H1 (cell line): ENCODE measurements at regions not wholly inside any gene's neighbourhood (a gene's known extent, or its start where the extent isn't known, plus 50 kb on each side); places are given as distances from the start of the nearest gene placed in this dataset.

Experiments used
- CTCF ChIA-PET: fragments of 300-600 bp; sonication (Branson Sonifier 250); formaldehyde crosslinking; loops from one replicate; lab custom pipeline; 2021; ENCODE audit not compliant: partially characterized antibody; lab: Charles Lee
- POLR2A ChIA-PET: fragments of 300-600 bp; sonication (Branson Sonifier 250); formaldehyde crosslinking; loops from one replicate; lab custom pipeline; 2021; ENCODE audit warnings: inconsistent platforms; ENCODE audit not compliant: partially characterized antibody; lab: Charles Lee
- DNase-seq, 2 experiments: peaks; one replicate each; pipeline versions ENCODE4 v3.0.0 to v3.0.0-alpha.2; 2010 to 2022; ENCODE audit warnings: low spot score in 2 of 2, low read depth in 1 of 2, mixed read lengths in 1 of 2
- FAIRE-seq: peaks from 2 replicates; lab custom pipeline; 2011; peaks lifted over from hg19 to GRCh38; lab: Jason Lieb, UNC
- H2AFZ ChIP-seq: 2 replicates; pipeline ENCODE4 v1.8.1; 2012; ENCODE audit warnings: low read length, inconsistent platforms
- H2AK5ac ChIP-seq: 2 replicates; pipeline ENCODE4 v1.6.1; 2013; ENCODE audit warnings: low read depth, low read length
- H2BK120ac ChIP-seq: replicated peaks from 2 replicates; pipeline ENCODE3; 2013; ENCODE audit warnings: low read depth, low read length, inconsistent platforms
- H2BK12ac ChIP-seq: 2 replicates; pipeline ENCODE4 v1.6.1; 2013; ENCODE audit warnings: low read depth, low read length
- H2BK15ac ChIP-seq: 2 replicates; pipeline ENCODE4 v1.6.1; 2013; ENCODE audit warnings: low read length
- H2BK20ac ChIP-seq: 2 replicates; pipeline ENCODE4 v1.6.1; 2013; ENCODE audit warnings: low read length
- H2BK5ac ChIP-seq: 2 replicates; pipeline ENCODE4 v1.6.1; 2013; ENCODE audit warnings: low read depth, low read length
- H3K14ac ChIP-seq: 2 replicates; pipeline ENCODE4 v1.6.1; 2013; ENCODE audit warnings: inconsistent platforms; ENCODE audit not compliant: insufficient read length
- H3K18ac ChIP-seq: 2 replicates; pipeline ENCODE4 v1.6.1; 2013; ENCODE audit warnings: low read length; ENCODE audit errors: extremely low read depth
- H3K23ac ChIP-seq: 2 replicates; pipeline ENCODE4 v1.6.1; 2013; ENCODE audit warnings: inconsistent platforms; ENCODE audit not compliant: insufficient read length
- H3K23me2 ChIP-seq: 2 replicates; pipeline ENCODE4 v1.6.1; 2013; ENCODE audit warnings: low read depth, low read length
- H3K27ac ChIP-seq: 2 replicates; pipeline ENCODE4 v1.6.1; 2011; ENCODE audit warnings: low read depth, low read length, inconsistent platforms
- H3K27me3 ChIP-seq, 4 experiments: replicated peaks in 1 of 4; 1 replicate in 1 of 4; 2 replicates in 3 of 4; pipeline versions ENCODE4 v1.6.1 to v1.8.1; 2011 to 2013; ENCODE audit warnings: low read length in 3 of 4, mild to moderate bottlenecking in 3 of 4, inconsistent platforms in 2 of 4, mixed read lengths in 2 of 4, moderate library complexity in 1 of 4; ENCODE audit not compliant: control insufficient read depth in 3 of 4, insufficient read depth in 3 of 4; ENCODE audit errors: extremely low read depth in 1 of 4
- H3K36me3 ChIP-seq, 4 experiments: 2 replicates each; pipeline versions ENCODE4 v1.6.1 to v1.8.1; 2011 to 2013; ENCODE audit warnings: mild to moderate bottlenecking in 4 of 4, low read length in 3 of 4, moderate library complexity in 2 of 4, control low read depth in 1 of 4, inconsistent platforms in 1 of 4; ENCODE audit not compliant: insufficient read depth in 4 of 4, control insufficient read depth in 2 of 4
- H3K4ac ChIP-seq: replicated peaks from 2 replicates; pipeline ENCODE3; 2013; ENCODE audit warnings: low read length, low read depth, mixed read lengths, inconsistent platforms; ENCODE audit not compliant: insufficient read length
- H3K4me1 ChIP-seq, 4 experiments: replicated peaks in 1 of 4; 1 replicate in 1 of 4; 2 replicates in 3 of 4; pipeline versions ENCODE4 v1.6.1 to v1.8.1; 2011 to 2013; ENCODE audit warnings: low read length in 3 of 4, inconsistent platforms in 2 of 4, mixed read lengths in 1 of 4; ENCODE audit not compliant: insufficient read depth in 4 of 4, control insufficient read depth in 3 of 4
- H3K4me2 ChIP-seq, 2 experiments: 2 replicates each; pipeline versions ENCODE4 v1.6.1 to v1.8.1; 2011 to 2013; ENCODE audit warnings: low read depth in 2 of 2, low read length in 2 of 2, control low read depth in 1 of 2, inconsistent platforms in 1 of 2, mild to moderate bottlenecking in 1 of 2; ENCODE audit not compliant: insufficient read depth in 1 of 2
- H3K4me3 ChIP-seq, 4 experiments: fragments of 200-600, 300-600 bp in 1 of 4; sonication (generic), shearing (Covaris generic), sonication (Bioruptor Twin) in 1 of 4; 2 replicates each; pipeline versions ENCODE4 v1.5.1 to v1.8.1; 2011 to 2016; ENCODE audit warnings: low read length in 4 of 4, low read depth in 3 of 4, control low read depth in 2 of 4, inconsistent platforms in 2 of 4, mild to moderate bottlenecking in 2 of 4, mixed read lengths in 1 of 4, moderate library complexity in 1 of 4; ENCODE audit not compliant: insufficient read depth in 2 of 4; ENCODE audit errors: extremely low read depth in 1 of 4
- H3K56ac ChIP-seq: replicated peaks from 2 replicates; pipeline ENCODE3; 2013; ENCODE audit warnings: low read depth, mild to moderate bottlenecking, mixed read lengths, low read length, inconsistent platforms; ENCODE audit not compliant: insufficient read length
- H3K79me1 ChIP-seq: 2 replicates; pipeline ENCODE4 v1.6.1; 2013; ENCODE audit warnings: low read depth, low read length, control low read depth
- H3K79me2 ChIP-seq, 2 experiments: 2 replicates each; pipeline versions ENCODE4 v1.6.1 to v1.8.1; 2012 to 2013; ENCODE audit warnings: low read length in 2 of 2, mild to moderate bottlenecking in 2 of 2, inconsistent platforms in 1 of 2; ENCODE audit not compliant: insufficient read depth in 2 of 2, control insufficient read depth in 1 of 2
- H3K9ac ChIP-seq, 4 experiments: replicated peaks in 1 of 4; 1 replicate in 1 of 4; 2 replicates in 3 of 4; pipeline versions ENCODE4 v1.6.1 to v1.8.1; 2011 to 2013; ENCODE audit warnings: low read depth in 3 of 4, low read length in 3 of 4, control low read depth in 2 of 4, mild to moderate bottlenecking in 2 of 4, moderate library complexity in 2 of 4, inconsistent platforms in 1 of 4; ENCODE audit errors: extremely low read depth in 1 of 4
- H3K9me3 ChIP-seq, 2 experiments: 2 replicates each; pipeline versions ENCODE4 v1.6.1 to v1.8.1; 2012 to 2013; ENCODE audit warnings: mild to moderate bottlenecking in 2 of 2, moderate library complexity in 2 of 2, control low read depth in 1 of 2, inconsistent platforms in 1 of 2, low read depth in 1 of 2, low read length in 1 of 2, mixed read lengths in 1 of 2; ENCODE audit not compliant: insufficient read depth in 2 of 2
- H4K20me1 ChIP-seq, 2 experiments: replicated peaks in 1 of 2; 2 replicates each; pipeline versions ENCODE3 to v1.8.1; 2011 to 2013; ENCODE audit warnings: inconsistent platforms in 2 of 2, low read length in 2 of 2, mild to moderate bottlenecking in 1 of 2; ENCODE audit not compliant: insufficient read depth in 2 of 2, control insufficient read depth in 1 of 2
- H4K5ac ChIP-seq: 2 replicates; pipeline ENCODE4 v1.6.1; 2013; ENCODE audit warnings: low read length, low read depth, mixed read lengths, inconsistent platforms; ENCODE audit not compliant: insufficient read length
- H4K8ac ChIP-seq: 2 replicates; pipeline ENCODE4 v1.8.0; 2013; ENCODE audit warnings: mild to moderate bottlenecking, moderate library complexity, low read length, inconsistent platforms; ENCODE audit not compliant: insufficient read depth; ENCODE audit errors: extremely low read depth
- H4K91ac ChIP-seq: replicated peaks from 2 replicates; pipeline ENCODE3; 2013; ENCODE audit warnings: low read length, mixed read lengths, inconsistent platforms; ENCODE audit not compliant: insufficient read length
- JUN ChIP-seq: IDR thresholded peaks from 2 replicates; pipeline ENCODE4 v1.6.1; 2011; ENCODE audit warnings: low read depth, mild to moderate bottlenecking, improper control_type of control experiment, low read length
- KDM4A ChIP-seq: IDR thresholded peaks from one replicate; pipeline ENCODE4 v1.7.1; 2012; ENCODE audit warnings: low read depth, mild to moderate bottlenecking, moderate library complexity, low read length, inconsistent platforms; ENCODE audit not compliant: severe bottlenecking
- SIX5 ChIP-seq: IDR thresholded peaks from 2 replicates; pipeline ENCODE4 v1.6.1; 2011; ENCODE audit warnings: mild to moderate bottlenecking, low read depth, low read length
- SP2 ChIP-seq: IDR thresholded peaks from 2 replicates; pipeline ENCODE4 v1.6.1; 2012; ENCODE audit warnings: mild to moderate bottlenecking, low read length, inconsistent platforms
- TCF12 ChIP-seq: IDR thresholded peaks from 2 replicates; pipeline ENCODE4 v1.6.1; 2011; ENCODE audit warnings: low read depth, mild to moderate bottlenecking, low read length
- WGBS, 2 experiments: shearing (Covaris generic) in 1 of 2; methylation state at CpG; one replicate each; pipeline versions ENCODE4 v1.1.6 to v1.1.7; 2013 to 2015; ENCODE audit warnings: low lambda C conversion rate in 2 of 2, mixed read lengths in 2 of 2, inconsistent platforms in 1 of 2, low coverage in 1 of 2, missing lambda C conversion rate in 1 of 2; ENCODE audit not compliant: insufficient replicate concordance in 2 of 2, insufficient coverage in 1 of 2, insufficient read length in 1 of 2; ENCODE audit errors: extremely low coverage in 1 of 2, missing lambda C conversion rate in 1 of 2; 5-methylcytosine and 5-hydroxymethylcytosine counted together
- TF ChIP-seq, protein P1 (sequence below): IDR thresholded peaks from 2 replicates; pipeline ENCODE4 v1.6.1; 2012; ENCODE audit warnings: low read length, inconsistent platforms

DNA sequence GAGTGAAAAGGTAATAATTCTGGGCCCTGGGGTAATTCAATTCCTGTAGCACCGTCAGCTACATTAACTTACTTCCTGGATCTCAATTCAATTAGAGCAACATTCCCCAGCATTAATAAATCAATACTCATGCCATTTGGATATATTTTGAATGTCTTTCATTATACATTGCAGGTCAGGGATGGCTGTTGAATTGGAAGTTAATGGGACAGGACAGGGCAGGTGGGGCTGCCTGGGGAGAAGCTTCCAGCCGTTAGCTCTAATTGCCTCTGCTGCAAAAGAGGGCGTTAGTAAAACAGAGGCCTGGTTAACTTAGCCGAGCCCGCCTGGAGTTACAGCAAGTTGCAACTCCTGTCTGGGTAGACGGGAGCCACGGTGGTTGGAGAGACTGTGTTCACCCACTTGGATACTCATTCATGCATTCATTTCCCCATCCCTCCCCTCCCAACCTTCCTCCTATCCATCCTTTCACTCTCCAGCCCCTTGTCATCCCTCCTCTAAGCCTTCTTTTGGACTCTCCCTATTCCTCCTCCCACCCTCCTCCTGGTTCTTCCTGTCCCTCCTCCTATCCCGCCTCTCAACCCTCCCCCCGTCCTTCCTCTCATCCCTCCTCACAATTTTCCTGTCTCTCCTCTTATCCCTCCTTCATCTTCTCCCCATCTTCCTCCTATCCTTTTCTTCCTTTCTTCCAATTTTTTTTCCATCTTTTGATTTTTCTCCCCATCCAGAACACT, 137.6 kb upstream of the RUNX3 start:
- Histone ChIP-seq H3K56ac (no peak overlapping the region), H3K79me1 (no peaks in the 10 kb centered on the region), H2BK20ac (no peak overlapping the region), H3K23me2 (no peaks in the 10 kb centered on the region), H2BK5ac (no peak overlapping the region), H3K14ac (no peak overlapping the region), H2AFZ (no peak overlapping the region), H3K27me3 (no peaks in the 10 kb centered on the region), H3K79me2 (no peaks in the 10 kb centered on the region), H4K8ac (no peak overlapping the region), H4K20me1 (no peaks in the 10 kb centered on the region), H2AK5ac (no peak overlapping the region), H4K91ac (no peak overlapping the region), H2BK12ac (no peak overlapping the region), H3K36me3 (no peaks in the 10 kb centered on the region), H3K4me1 (peaks cover 0 to 6% (median under 1%) of the 10 kb centered on the region in 4 experiments; a peak in 1 of 7 replicates), H3K9me3 (no peaks in the 10 kb centered on the region), H2BK15ac (no peak overlapping the region), H3K27ac (no peak overlapping the region), H2BK120ac (no peak overlapping the region), H3K23ac (no peak overlapping the region), H3K18ac (no peak overlapping the region), H4K5ac (no peak overlapping the region), H3K4ac (no peak overlapping the region), H3K9ac (no peak overlapping the region), H3K4me3 (no peak overlapping the region), H3K4me2 (no peak overlapping the region)
- DNase-seq (no peak), FAIRE-seq (no peak)
- CTCF ChIA-PET: interaction anchor here (0.9 to 5.3 kb wide), 4 partner anchors 15 to 62 kb away, joined by 3 to 27 read pairs (median 4); no protein-coding TSS in a partner anchor
- WGBS, 2 experiments: 73 to 100% methylated on average over 1 to 9 of the region's 9 CpGs
- POLR2A ChIA-PET: no interaction called here
- no peak for TF ChIP-seq JUN
- no peak for TF ChIP-seq KDM4A
- no peak for TF ChIP-seq TCF12
- TF ChIP-seq, protein P1, sequence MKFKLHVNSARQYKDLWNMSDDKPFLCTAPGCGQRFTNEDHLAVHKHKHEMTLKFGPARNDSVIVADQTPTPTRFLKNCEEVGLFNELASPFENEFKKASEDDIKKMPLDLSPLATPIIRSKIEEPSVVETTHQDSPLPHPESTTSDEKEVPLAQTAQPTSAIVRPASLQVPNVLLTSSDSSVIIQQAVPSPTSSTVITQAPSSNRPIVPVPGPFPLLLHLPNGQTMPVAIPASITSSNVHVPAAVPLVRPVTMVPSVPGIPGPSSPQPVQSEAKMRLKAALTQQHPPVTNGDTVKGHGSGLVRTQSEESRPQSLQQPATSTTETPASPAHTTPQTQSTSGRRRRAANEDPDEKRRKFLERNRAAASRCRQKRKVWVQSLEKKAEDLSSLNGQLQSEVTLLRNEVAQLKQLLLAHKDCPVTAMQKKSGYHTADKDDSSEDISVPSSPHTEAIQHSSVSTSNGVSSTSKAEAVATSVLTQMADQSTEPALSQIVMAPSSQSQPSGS: no peak
- TF ChIP-seq SIX5: no peak
- TF ChIP-seq SP2: no peak
